Activated CD8-positive, alpha-beta T cell treated with anti-CD3 and anti-CD28 coated beads for 36 hours (primary cell): ENCODE measurements at regions not wholly inside any gene's neighbourhood (a gene's known extent, or its start where the extent isn't known, plus 50 kb on each side); places are given as distances from the start of the nearest gene placed in this dataset.

Source experiments
- ATAC-seq: fragments of 200-7000 bp; cut with Tn5 transposase; one replicate; pipeline ENCODE4 v1.10.0; 2021; ENCODE audit warnings: mild to moderate bottlenecking, moderate library complexity
- CTCF ChIA-PET: fragments of 350-600 bp; sonication (Branson Sonifier 250); formaldehyde crosslinking; loops from one replicate; lab custom pipeline; 2021; ENCODE audit warnings: antibody characterized with exemption; lab: Charles Lee
- POLR2A ChIA-PET: fragments of 350-600 bp; sonication (Branson Sonifier 250); formaldehyde crosslinking; loops from one replicate; lab custom pipeline; 2021; ENCODE audit warnings: antibody characterized with exemption; lab: Charles Lee
- DNase-seq: peaks from one replicate; pipeline ENCODE4 v3.0.0-alpha.2; 2020
- H3K27ac Mint-ChIP-seq: one replicate; pipeline ENCODE4 v1.8.0; 2021; ENCODE audit warnings: mild to moderate bottlenecking, mixed read lengths
- H3K27me3 Mint-ChIP-seq: one replicate; pipeline ENCODE4 v1.8.0; 2021; ENCODE audit warnings: mixed read lengths
- H3K36me3 Mint-ChIP-seq: one replicate; pipeline ENCODE4 v1.8.0; 2021; ENCODE audit warnings: low read depth, mixed read lengths
- H3K4me1 Mint-ChIP-seq: one replicate; pipeline ENCODE4 v1.8.0; 2021; ENCODE audit warnings: low read depth, mixed read lengths
- H3K4me3 Mint-ChIP-seq: one replicate; pipeline ENCODE4 v1.8.0; 2021; ENCODE audit warnings: mild to moderate bottlenecking, moderate library complexity, mixed read lengths
- H3K9me3 Mint-ChIP-seq: one replicate; pipeline ENCODE4 v1.8.0; 2021; ENCODE audit warnings: mixed read lengths
- intact Hi-C: fragments of 100-400 bp; cut with micrococcal nuclease; formaldehyde crosslinking; loops from one replicate; pipeline ENCODE4 v1.10.0; 2022
- TF ChIP-seq, protein P1 (sequence below): fragments of 200-600 bp; IDR thresholded peaks from one replicate; pipeline ENCODE4 v1.8.0; 2022; ENCODE audit warnings: antibody characterized with exemption, mild to moderate bottlenecking

GRCh38 chr4:60155088-60155487 is 1045.0 kb upstream of the ADGRL3 start:
- Mint-ChIP-seq H3K4me3 (no peak overlapping the region), H3K27ac (no peak overlapping the region), H3K27me3 (no peaks in the 10 kb centered on the region), H3K4me1 (no peaks in the 10 kb centered on the region), H3K9me3 (peaks cover 25% of the 10 kb centered on the region), H3K36me3 (no peaks in the 10 kb centered on the region)
- POLR2A ChIA-PET: no interaction called here
- CTCF ChIA-PET: interaction anchor here (1.1 kb wide), 1 partner anchor 9 kb away, joined by 3 read pairs; no protein-coding TSS in a partner anchor
- TF ChIP-seq, protein P1, sequence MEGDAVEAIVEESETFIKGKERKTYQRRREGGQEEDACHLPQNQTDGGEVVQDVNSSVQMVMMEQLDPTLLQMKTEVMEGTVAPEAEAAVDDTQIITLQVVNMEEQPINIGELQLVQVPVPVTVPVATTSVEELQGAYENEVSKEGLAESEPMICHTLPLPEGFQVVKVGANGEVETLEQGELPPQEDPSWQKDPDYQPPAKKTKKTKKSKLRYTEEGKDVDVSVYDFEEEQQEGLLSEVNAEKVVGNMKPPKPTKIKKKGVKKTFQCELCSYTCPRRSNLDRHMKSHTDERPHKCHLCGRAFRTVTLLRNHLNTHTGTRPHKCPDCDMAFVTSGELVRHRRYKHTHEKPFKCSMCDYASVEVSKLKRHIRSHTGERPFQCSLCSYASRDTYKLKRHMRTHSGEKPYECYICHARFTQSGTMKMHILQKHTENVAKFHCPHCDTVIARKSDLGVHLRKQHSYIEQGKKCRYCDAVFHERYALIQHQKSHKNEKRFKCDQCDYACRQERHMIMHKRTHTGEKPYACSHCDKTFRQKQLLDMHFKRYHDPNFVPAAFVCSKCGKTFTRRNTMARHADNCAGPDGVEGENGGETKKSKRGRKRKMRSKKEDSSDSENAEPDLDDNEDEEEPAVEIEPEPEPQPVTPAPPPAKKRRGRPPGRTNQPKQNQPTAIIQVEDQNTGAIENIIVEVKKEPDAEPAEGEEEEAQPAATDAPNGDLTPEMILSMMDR: no peak
- intact Hi-C loops: no loop called here
- DNase-seq: no peak
- ATAC-seq: no peak

DNA sequence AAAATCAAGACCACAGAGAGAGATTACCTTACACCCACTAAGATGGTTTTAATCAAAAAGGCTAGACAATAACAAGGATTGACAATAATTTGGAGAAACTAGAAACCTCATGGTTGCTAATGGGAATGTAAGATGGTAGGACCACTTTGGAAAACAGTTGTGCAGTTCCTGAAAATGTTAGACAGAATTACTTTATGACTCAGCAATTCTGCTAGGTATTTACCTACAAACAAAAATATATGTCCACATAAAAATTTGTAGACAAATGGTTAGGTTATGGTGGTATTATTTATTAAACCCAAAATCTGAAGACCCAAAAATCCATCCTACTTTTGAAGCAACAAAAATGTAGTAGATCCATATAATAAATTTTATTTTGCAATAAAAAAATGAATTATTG is 1027.0 kb upstream of the ADGRL3 start:
- TF ChIP-seq, protein P1: no peak
- POLR2A ChIA-PET: no interaction called here
- H3K4me1 Mint-ChIP-seq: no peaks in the 10 kb centered on the region
- no peak for ATAC-seq
- no peak for DNase-seq
- peaks cover 13% of the 10 kb centered on the region for H3K9me3 Mint-ChIP-seq
- no peak overlapping the region for H3K27ac Mint-ChIP-seq
- no peak overlapping the region for H3K4me3 Mint-ChIP-seq
- H3K36me3 Mint-ChIP-seq: no peaks in the 10 kb centered on the region
- CTCF ChIA-PET: no interaction called here
- intact Hi-C loops: no loop called here
- H3K27me3 Mint-ChIP-seq: no peaks in the 10 kb centered on the region

- Mint-ChIP-seq H3K4me3 (no peak overlapping the region), H3K27ac (no peak overlapping the region), H3K4me1 (no peaks in the 10 kb centered on the region), H3K36me3 (no peaks in the 10 kb centered on the region), H3K9me3 (peaks cover 13% of the 10 kb centered on the region), H3K27me3 (no peaks in the 10 kb centered on the region)
- intact Hi-C loops: no loop called here
- ChIA-PET POLR2A (no interaction called here), CTCF (no interaction called here)
- ATAC-seq: no peak
- TF ChIP-seq, protein P1: no peak
- no peak for DNase-seq
Observed at GRCh38 chr4:60173718-60174117, 1026.4 kb upstream of the ADGRL3 start.

DNA sequence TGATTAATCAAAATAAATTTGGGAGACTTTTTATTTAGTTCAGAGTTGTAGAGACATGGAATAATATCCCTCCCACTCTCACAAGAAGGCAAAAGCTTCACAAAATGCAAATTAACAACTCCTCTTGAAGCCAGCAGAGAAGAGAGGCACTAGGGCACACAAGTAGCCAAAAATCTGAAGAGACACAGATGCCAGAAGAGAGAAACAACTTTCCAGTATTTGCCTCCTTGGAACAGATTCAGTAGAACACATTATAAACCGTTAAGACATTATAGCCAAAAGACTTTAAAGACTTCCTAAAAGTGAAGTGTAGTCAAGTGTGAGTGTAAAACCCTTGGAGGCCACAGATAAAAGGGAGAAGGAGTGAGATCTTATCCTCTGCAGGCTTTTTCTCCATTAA is 1024.9 kb upstream of the ADGRL3 start:
- Mint-ChIP-seq H3K36me3 (no peaks in the 10 kb centered on the region), H3K27me3 (no peaks in the 10 kb centered on the region), H3K27ac (no peak overlapping the region), H3K9me3 (peaks cover 10% of the 10 kb centered on the region), H3K4me1 (no peaks in the 10 kb centered on the region), H3K4me3 (no peak overlapping the region)
- ATAC-seq (no peak), DNase-seq (no peak)
- ChIA-PET POLR2A (no interaction called here), CTCF (no interaction called here)
- TF ChIP-seq, protein P1: no peak
- intact Hi-C loops: no loop called here

- intact Hi-C loops: no loop called here
- TF ChIP-seq, protein P1: no peak
- Mint-ChIP-seq H3K9me3 (peaks cover 14% of the 10 kb centered on the region), H3K4me3 (no peak overlapping the region), H3K4me1 (no peaks in the 10 kb centered on the region), H3K27ac (no peak overlapping the region), H3K36me3 (no peaks in the 10 kb centered on the region), H3K27me3 (no peaks in the 10 kb centered on the region)
- POLR2A ChIA-PET: no interaction called here
- CTCF ChIA-PET: no interaction called here
- DNase-seq (no peak), ATAC-seq (no peak)
Observed at GRCh38 chr4:60187428-60187827, 1012.7 kb upstream of the ADGRL3 start.
